ENCODE measurements at regions not wholly inside any gene's neighbourhood (a gene's known extent, or its start where the extent isn't known, plus 50 kb on each side); places are given as distances from the start of the nearest gene placed in this dataset.

DNA sequence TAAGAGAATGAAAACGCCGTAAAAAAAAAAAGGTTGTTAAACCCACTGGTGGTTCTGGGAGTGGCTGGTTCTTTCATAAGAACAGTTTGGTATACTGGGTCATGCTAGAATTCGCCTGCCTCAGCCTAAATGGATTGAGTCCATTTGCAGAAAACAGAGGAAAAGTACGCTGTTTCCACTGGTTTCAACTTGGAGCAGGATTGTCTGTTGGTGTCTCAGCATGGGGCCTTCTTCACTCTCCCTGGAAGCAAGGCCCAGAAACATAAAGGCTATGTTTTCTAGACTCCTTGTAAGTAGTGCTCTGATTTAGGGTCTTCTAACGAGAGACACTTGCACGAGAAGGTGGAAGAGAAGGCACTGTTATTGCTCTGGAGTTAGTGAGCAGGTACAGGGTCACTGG is 116.9 kb upstream of the MTAP start:
- no peaks in the 10 kb centered on the region for H3K27me3 Mint-ChIP-seq (ENCODE audit: insufficient read depth, unreplicated experiment)
- POLR2A ChIA-PET: interaction anchor here (0.8 to 1.2 kb wide), 6 partner anchors 151 to 484 kb away, joined by 3 to 27 read pairs (median 5); no protein-coding TSS in a partner anchor
- no TSS peak for BruUV-seq (replicated peaks)
- no peaks in the 10 kb centered on the region for H3K36me3 Mint-ChIP-seq (ENCODE audit: insufficient read depth, unreplicated experiment)
- no peak overlapping the region for H3K4me3 Mint-ChIP-seq (ENCODE audit: unreplicated experiment)
- intact Hi-C loops (cut with micrococcal nuclease): loop anchor here (5.0 kb wide), 1 partner anchor 527 kb away; no protein-coding TSS in a partner anchor
- TF ChIP-seq, protein P1, sequence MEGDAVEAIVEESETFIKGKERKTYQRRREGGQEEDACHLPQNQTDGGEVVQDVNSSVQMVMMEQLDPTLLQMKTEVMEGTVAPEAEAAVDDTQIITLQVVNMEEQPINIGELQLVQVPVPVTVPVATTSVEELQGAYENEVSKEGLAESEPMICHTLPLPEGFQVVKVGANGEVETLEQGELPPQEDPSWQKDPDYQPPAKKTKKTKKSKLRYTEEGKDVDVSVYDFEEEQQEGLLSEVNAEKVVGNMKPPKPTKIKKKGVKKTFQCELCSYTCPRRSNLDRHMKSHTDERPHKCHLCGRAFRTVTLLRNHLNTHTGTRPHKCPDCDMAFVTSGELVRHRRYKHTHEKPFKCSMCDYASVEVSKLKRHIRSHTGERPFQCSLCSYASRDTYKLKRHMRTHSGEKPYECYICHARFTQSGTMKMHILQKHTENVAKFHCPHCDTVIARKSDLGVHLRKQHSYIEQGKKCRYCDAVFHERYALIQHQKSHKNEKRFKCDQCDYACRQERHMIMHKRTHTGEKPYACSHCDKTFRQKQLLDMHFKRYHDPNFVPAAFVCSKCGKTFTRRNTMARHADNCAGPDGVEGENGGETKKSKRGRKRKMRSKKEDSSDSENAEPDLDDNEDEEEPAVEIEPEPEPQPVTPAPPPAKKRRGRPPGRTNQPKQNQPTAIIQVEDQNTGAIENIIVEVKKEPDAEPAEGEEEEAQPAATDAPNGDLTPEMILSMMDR (IDR thresholded peaks at IDR 0.05; ENCODE audit: unreplicated experiment): no peak
- DNase-seq (ENCODE audit: unreplicated experiment): no peak
- CTCF ChIA-PET: no interaction called here
- no peaks in the 10 kb centered on the region for H3K9me3 Mint-ChIP-seq (ENCODE audit: unreplicated experiment)
- H3K4me1 Mint-ChIP-seq (ENCODE audit: insufficient read depth, unreplicated experiment): peaks cover 30% of the 10 kb centered on the region
- no peak overlapping the region for H3K27ac Mint-ChIP-seq (ENCODE audit: low read depth, unreplicated experiment)

DNA sequence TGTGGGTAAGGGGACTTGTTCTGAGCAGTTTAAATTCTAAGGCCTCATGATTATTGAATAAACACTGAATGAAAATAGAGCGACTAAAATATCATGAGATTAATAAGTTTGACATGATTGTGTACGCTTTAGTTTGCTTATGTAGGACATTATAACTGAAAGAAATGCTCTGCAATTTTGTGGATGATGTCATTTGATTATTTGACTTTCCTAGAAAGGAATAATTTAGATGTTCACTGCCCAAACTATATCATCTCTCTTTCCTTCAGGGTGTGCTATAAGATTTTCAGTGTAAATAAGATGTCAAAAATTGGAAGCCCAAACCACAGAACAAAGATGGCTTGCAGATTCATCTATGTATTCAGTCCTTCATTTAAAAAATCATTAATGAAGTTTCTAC is 115.7 kb upstream of the MTAP start:
- Mint-ChIP-seq H3K27ac (ENCODE audit: low read depth, unreplicated experiment) (no peak overlapping the region), H3K4me3 (ENCODE audit: unreplicated experiment) (no peak overlapping the region), H3K27me3 (ENCODE audit: insufficient read depth, unreplicated experiment) (no peaks in the 10 kb centered on the region), H3K9me3 (ENCODE audit: unreplicated experiment) (peaks cover 5% of the 10 kb centered on the region), H3K4me1 (ENCODE audit: insufficient read depth, unreplicated experiment) (peaks cover 30% of the 10 kb centered on the region), H3K36me3 (ENCODE audit: insufficient read depth, unreplicated experiment) (no peaks in the 10 kb centered on the region)
- intact Hi-C loops (cut with micrococcal nuclease): loop anchor here (5.0 kb wide), 1 partner anchor 526 kb away; no protein-coding TSS in a partner anchor
- TF ChIP-seq, protein P1 (IDR thresholded peaks at IDR 0.05; ENCODE audit: unreplicated experiment): no peak
- ChIA-PET POLR2A (interaction anchor here (0.5 to 3.4 kb wide), 2 partner anchors 147 to 167 kb away, joined by 3 to 26 read pairs; no protein-coding TSS in a partner anchor), CTCF (no interaction called here)
- BruUV-seq (replicated peaks): no TSS peak
- DNase-seq (ENCODE audit: unreplicated experiment): no peak

DNA sequence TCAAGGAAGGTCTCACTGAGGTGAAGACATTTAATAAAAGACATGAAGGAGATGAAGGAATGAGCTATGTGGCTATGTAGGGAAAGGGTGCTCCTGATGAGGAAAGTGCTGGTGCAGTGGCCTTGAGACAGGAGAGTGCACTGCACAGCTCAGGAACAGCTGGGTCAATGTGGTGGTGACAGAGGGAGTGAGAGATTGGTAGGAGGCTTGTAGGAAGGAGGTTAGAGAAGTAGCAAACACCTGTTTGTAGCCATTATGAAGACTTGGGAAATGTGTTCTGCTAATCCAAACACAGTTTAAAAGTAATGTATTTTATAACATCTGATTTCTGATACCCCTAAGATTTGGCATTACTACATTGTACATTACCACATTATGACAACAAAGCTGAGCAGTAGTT is 115.1 kb upstream of the MTAP start:
- TF ChIP-seq, protein P1 (IDR thresholded peaks at IDR 0.05; ENCODE audit: unreplicated experiment): no peak
- no peak for DNase-seq (ENCODE audit: unreplicated experiment)
- POLR2A ChIA-PET: interaction anchor here (0.5 to 3.5 kb wide), 5 partner anchors 111 to 166 kb away, joined by 3 to 37 read pairs (median 5); no protein-coding TSS in a partner anchor
- no TSS peak for BruUV-seq (replicated peaks)
- Mint-ChIP-seq H3K27me3 (ENCODE audit: insufficient read depth, unreplicated experiment) (no peaks in the 10 kb centered on the region), H3K27ac (ENCODE audit: low read depth, unreplicated experiment) (peak overlapping the region; percentile 95), H3K36me3 (ENCODE audit: insufficient read depth, unreplicated experiment) (no peaks in the 10 kb centered on the region), H3K4me1 (ENCODE audit: insufficient read depth, unreplicated experiment) (peaks cover 27% of the 10 kb centered on the region), H3K9me3 (ENCODE audit: unreplicated experiment) (peaks cover 10% of the 10 kb centered on the region), H3K4me3 (ENCODE audit: unreplicated experiment) (no peak overlapping the region)
- intact Hi-C loops (cut with micrococcal nuclease): loop anchor here (5.0 kb wide), 1 partner anchor 525 kb away; no protein-coding TSS in a partner anchor
- CTCF ChIA-PET: interaction anchor here (0.6 to 1.6 kb wide), 3 partner anchors 149 to 552 kb away, joined by 3 to 5 read pairs (median 3); no protein-coding TSS in a partner anchor

DNA sequence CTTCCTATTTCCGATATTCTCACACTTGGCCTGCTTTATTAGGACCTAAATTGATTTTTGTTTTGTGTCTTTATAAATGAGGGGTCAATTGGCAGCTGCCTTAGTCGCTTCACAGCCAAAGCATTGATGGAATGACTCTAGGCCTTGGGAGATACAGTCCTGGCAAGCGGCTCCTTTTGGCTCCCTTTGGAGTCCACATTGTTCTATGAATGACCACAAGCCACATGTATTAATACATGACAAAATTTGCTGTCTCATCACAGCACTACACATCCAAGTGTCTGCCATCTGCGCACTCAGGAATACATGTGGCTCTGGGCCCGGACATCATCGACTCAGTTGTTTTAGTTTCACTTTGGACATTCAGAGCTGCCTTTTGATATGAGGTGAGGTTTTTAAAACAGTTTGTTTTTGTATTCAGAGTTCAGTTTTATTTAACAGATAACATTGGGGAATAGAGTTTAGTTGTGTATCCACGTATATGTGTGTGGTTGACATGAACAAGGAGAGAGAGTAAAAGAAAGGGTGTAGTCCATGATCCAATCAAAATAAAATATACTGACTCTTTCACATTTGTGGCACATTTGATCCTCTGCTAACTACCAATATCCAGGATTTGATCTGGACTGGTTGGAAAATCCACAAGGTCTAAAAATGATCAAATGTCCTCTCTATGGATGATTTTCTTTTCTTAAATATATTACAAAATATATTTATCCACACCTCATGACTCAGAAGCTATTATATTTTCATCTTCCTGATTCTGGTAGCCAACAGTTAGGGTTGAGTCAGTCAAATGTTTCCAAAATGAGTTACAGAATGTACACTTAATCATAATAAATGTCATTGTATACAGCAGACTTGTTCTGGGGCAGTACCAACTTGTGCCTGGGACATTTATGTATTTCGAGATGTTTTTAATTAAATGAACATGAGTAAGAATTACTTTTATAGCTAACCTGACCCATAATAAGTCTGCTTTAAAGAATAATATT is 114.0 kb upstream of the MTAP start:
- H3K9me3 Mint-ChIP-seq (ENCODE audit: unreplicated experiment): peaks cover 10% of the 10 kb centered on the region
- TSS peak; percentile 83 for BruUV-seq (replicated peaks)
- DNase-seq (ENCODE audit: unreplicated experiment): peak; percentile 66
- H3K4me1 Mint-ChIP-seq (ENCODE audit: insufficient read depth, unreplicated experiment): peaks cover 21% of the 10 kb centered on the region
- intact Hi-C loops (cut with micrococcal nuclease): loop anchor here (2.0 to 5.0 kb wide), 2 partner anchors 524 to 550 kb away; no protein-coding TSS in a partner anchor
- CTCF ChIA-PET: interaction anchor here (0.6 to 2.6 kb wide), 6 partner anchors 20 to 550 kb away, joined by 3 to 13 read pairs (median 4); no protein-coding TSS in a partner anchor
- peak overlapping the region; percentile 95 for H3K27ac Mint-ChIP-seq (ENCODE audit: low read depth, unreplicated experiment)
- TF ChIP-seq, protein P1 (IDR thresholded peaks at IDR 0.05; ENCODE audit: unreplicated experiment): no peak
- no peaks in the 10 kb centered on the region for H3K27me3 Mint-ChIP-seq (ENCODE audit: insufficient read depth, unreplicated experiment)
- H3K36me3 Mint-ChIP-seq (ENCODE audit: insufficient read depth, unreplicated experiment): no peaks in the 10 kb centered on the region
- H3K4me3 Mint-ChIP-seq (ENCODE audit: unreplicated experiment): peak overlapping the region; percentile 63
- POLR2A ChIA-PET: interaction anchor here (0.5 to 3.5 kb wide), 17 partner anchors 31 to 550 kb away, joined by 3 to 37 read pairs (median 5); no protein-coding TSS in a partner anchor
